Cardiac fibroblast (primary cell): ENCODE measurements at regions not wholly inside any gene's neighbourhood (a gene's known extent, or its start where the extent isn't known, plus 50 kb on each side); places are given as distances from the start of the nearest gene placed in this dataset.
"Not testable (repeated sequence)": the region's sequence is repeated elsewhere in the genome, so short reads cannot be mapped to it uniquely, and the experiment has no call there.

Experiments
- DNase-seq, 2 donors: peaks; one replicate each; pipeline versions ENCODE4 v3.0.0 to v3.0.0-alpha.2; 2010; ENCODE audit warnings: low read depth in 2 of 2
- H3K4me3 ChIP-seq, 2 donors: replicated peaks in 1 of 2; 1 replicate in 1 of 2; 2 replicates in 1 of 2; pipeline ENCODE4 v1.5.1; 2011; ENCODE audit warnings: low read depth in 2 of 2, low read length in 2 of 2, mild to moderate bottlenecking in 2 of 2, moderate library complexity in 1 of 2
- TF ChIP-seq, protein P1 (sequence below): IDR thresholded peaks from one replicate; pipeline ENCODE4 v1.5.1; 2011; ENCODE audit warnings: low read depth, mild to moderate bottlenecking, low read length, inconsistent platforms

- DNase-seq, result no peak
- TF ChIP-seq, protein P1, sequence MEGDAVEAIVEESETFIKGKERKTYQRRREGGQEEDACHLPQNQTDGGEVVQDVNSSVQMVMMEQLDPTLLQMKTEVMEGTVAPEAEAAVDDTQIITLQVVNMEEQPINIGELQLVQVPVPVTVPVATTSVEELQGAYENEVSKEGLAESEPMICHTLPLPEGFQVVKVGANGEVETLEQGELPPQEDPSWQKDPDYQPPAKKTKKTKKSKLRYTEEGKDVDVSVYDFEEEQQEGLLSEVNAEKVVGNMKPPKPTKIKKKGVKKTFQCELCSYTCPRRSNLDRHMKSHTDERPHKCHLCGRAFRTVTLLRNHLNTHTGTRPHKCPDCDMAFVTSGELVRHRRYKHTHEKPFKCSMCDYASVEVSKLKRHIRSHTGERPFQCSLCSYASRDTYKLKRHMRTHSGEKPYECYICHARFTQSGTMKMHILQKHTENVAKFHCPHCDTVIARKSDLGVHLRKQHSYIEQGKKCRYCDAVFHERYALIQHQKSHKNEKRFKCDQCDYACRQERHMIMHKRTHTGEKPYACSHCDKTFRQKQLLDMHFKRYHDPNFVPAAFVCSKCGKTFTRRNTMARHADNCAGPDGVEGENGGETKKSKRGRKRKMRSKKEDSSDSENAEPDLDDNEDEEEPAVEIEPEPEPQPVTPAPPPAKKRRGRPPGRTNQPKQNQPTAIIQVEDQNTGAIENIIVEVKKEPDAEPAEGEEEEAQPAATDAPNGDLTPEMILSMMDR, result no peak
Observed at GRCh38 chr1:47594627-47595026, 156.8 kb downstream of the FOXD2 start.

GRCh38 chr1:47596328-47596727 lies 158.5 kb downstream of the FOXD2 start:
- DNase-seq, result no peak
- TF ChIP-seq, protein P1, result no peak
- no peak overlapping the region for H3K4me3 ChIP-seq

More at GRCh38 chr1:47594627-47595026, 156.8 kb downstream of the FOXD2 start:
- no peak overlapping the region for H3K4me3 ChIP-seq

GRCh38 chr1:47598357-47598756 lies 160.5 kb downstream of the FOXD2 start:
- DNase-seq, result no peak
- TF ChIP-seq, protein P1, result no peak
- H3K4me3 ChIP-seq, result no peak overlapping the region

DNA sequence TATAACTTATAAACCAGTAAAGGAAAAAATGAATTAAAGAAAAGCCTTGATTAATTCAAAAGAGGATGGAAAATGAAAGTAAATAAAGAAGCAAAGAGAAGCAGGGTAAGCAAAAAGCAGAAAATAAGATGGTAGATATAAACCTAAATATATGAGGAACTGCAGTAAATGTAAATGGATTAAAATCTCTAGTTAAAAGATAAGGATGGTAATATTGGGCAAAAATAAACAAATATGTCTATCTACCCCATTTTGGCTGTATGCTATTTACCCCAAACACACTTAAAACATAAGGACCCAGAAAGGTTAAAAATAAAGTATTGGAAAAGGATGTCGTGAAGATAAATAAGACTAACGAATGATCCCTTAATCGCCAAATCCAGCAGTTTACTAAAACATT lies 161.9 kb downstream of the FOXD2 start:
- DNase-seq, result no peak
- TF ChIP-seq, protein P1, result no peak
- H3K4me3 ChIP-seq, result no peak overlapping the region

GRCh38 chr1:47602491-47602890 lies 164.6 kb downstream of the FOXD2 start:
- H3K4me3 ChIP-seq, DNase-seq: not testable (repeated sequence)

DNA sequence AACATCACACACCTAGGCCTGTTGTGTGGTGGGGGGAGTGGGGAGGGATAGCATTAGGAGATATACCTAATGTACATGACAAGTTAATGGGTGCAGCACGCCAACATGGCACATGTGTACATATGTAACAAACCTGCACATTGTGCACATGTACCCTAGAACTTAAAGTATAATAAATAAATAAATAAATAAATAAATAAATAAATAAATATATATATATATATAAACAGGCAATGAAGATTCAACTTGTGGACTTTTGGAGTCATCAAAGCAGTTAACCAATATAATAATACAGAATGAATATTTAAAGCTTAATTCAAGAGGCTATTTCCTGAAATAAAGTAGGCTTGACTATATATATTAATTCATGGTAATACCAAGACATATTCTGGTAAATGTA lies 167.0 kb downstream of the FOXD2 start:
- H3K4me3 ChIP-seq, DNase-seq: not testable (repeated sequence)

- no peak overlapping the region for H3K4me3 ChIP-seq
- TF ChIP-seq, protein P1, result no peak
- no peak for DNase-seq
Observed at GRCh38 chr1:47608296-47608875, 170.5 kb downstream of the FOXD2 start.

GRCh38 chr1:47611992-47612391 lies 174.1 kb downstream of the FOXD2 start:
- TF ChIP-seq, protein P1, result no peak
- no peak for DNase-seq
- H3K4me3 ChIP-seq, result no peak overlapping the region
